Stomach (tissue), 8 donors: ENCODE measurements at regions not wholly inside any gene's neighbourhood (a gene's known extent, or its start where the extent isn't known, plus 50 kb on each side); places are given as distances from the start of the nearest gene placed in this dataset.

ENCODE experiments used
- DNase-seq, 2 donors: peaks; one replicate each; pipeline versions ENCODE4 v3.0.0 to v3.0.0-alpha.2; 2013 to 2019
- H3K27ac ChIP-seq, 5 donors: fragments of 200-600 bp in 4 of 5; sonication (generic) in 4 of 5; one replicate each; pipeline ENCODE4 v1.5.1; 2013 to 2019; ENCODE audit warnings: mild to moderate bottlenecking in 1 of 5, moderate library complexity in 1 of 5
- H3K27me3 ChIP-seq, 3 donors: fragments of 200-600 bp; sonication (generic); one replicate each; pipeline ENCODE4 v1.5.1; 2017 to 2019; ENCODE audit warnings: mixed run types in 1 of 3
- H3K36me3 ChIP-seq, 4 donors: fragments of 200-600 bp; sonication (generic); 1 replicate in 3 of 4; 2 replicates in 1 of 4; pipeline ENCODE4 v1.5.1; 2016 to 2019
- H3K4me1 ChIP-seq, 4 donors: fragments of 200-600 bp; sonication (generic); one replicate each; pipeline ENCODE4 v1.5.1; 2016 to 2019
- H3K4me3 ChIP-seq, 4 donors: fragments of 200-600 bp; sonication (generic) in 3 of 4; one replicate each; pipeline ENCODE4 v1.5.1; 2016 to 2019; ENCODE audit warnings: mild to moderate bottlenecking in 1 of 4
- H3K9me3 ChIP-seq, 4 donors: fragments of 200-600 bp; sonication (generic); one replicate each; pipeline ENCODE4 v1.5.1; 2016 to 2019
- EP300 ChIP-seq: sonication (generic); formaldehyde crosslinking; IDR thresholded peaks from one replicate; pipeline ENCODE4 v1.6.1; 2017; ENCODE audit warnings: antibody characterized with exemption
- POLR2A ChIP-seq, 4 donors: fragments of 450-650 bp; IDR thresholded peaks; one replicate each; pipeline ENCODE4 v1.6.1; 2016; ENCODE audit warnings: antibody characterized with exemption in 4 of 4, control low read depth in 2 of 4, mild to moderate bottlenecking in 1 of 4, moderate library complexity in 1 of 4
- POLR2AphosphoS5 ChIP-seq, 3 donors: sonication (generic); formaldehyde crosslinking; IDR thresholded peaks; one replicate each; pipeline ENCODE4 v1.6.1; 2016; ENCODE audit warnings: antibody characterized with exemption in 3 of 3
- WGBS, 5 donors: extraction: QIAGEN DNeasy Blood & Tissue Kit in 3 of 5; methylation state at CpG; one replicate each; pipeline versions ENCODE4 v1.1.5 to v1.1.7; 2013 to 2018; 5-methylcytosine and 5-hydroxymethylcytosine counted together
- intact Hi-C: fragments of 100-400 bp; cut with DNase I; formaldehyde crosslinking; loops from one replicate; pipeline ENCODE4 v1.15.1; 2023; ENCODE audit warnings: low total_unique reads
- TF ChIP-seq, protein P1 (sequence below), 7 experiments: fragments of 450-650 bp in 4 of 7; fragments of 200-600 bp in 3 of 7; sonication (generic) in 3 of 7; IDR thresholded peaks; one replicate each; pipeline ENCODE4 v1.5.1; 2016 to 2019; ENCODE audit warnings: antibody characterized with exemption in 7 of 7, control low read depth in 2 of 7, mild to moderate bottlenecking in 1 of 7
- donor health status: healthy with polysubstance abuse.
- donor health status: Bipolar disorder and iron deficiency.
- donor health status: healthy.

DNA sequence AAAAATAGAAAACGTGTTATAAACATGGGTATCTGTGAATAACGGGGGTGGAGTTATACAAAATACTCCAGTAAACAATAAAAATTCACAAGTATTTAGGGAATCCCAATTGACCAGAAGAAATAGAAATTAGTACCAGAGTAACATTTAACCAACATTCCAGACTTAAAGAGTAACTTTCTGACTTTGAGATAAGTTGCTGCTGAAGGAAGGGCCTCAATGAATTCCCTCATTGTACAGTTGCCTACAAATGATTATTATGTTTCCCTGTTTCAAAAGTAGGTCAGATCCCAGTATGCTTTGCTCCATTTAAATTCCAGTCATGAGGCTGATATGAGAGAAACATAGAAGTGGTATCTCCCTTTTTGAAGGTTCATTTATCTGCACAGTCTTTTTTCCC, 88.3 kb upstream of the KCNH7 start:
- Histone ChIP-seq H3K4me3 (no peak overlapping the region), H3K27me3 (no peaks in the 10 kb centered on the region), H3K9me3 (no peaks in the 10 kb centered on the region), H3K27ac (no peak overlapping the region), H3K36me3 (no peaks in the 10 kb centered on the region), H3K4me1 (no peaks in the 10 kb centered on the region)
- intact Hi-C loops = no loop called here
- no peak for DNase-seq
- WGBS, 5 donors = 66 to 85% (median 75%) methylated on average over 2 of the region's 2 CpGs
- TF ChIP-seq POLR2A (IDR thresholded peaks at IDR 0.05) (no peak), EP300 (no peak)
- TF ChIP-seq, protein P1, sequence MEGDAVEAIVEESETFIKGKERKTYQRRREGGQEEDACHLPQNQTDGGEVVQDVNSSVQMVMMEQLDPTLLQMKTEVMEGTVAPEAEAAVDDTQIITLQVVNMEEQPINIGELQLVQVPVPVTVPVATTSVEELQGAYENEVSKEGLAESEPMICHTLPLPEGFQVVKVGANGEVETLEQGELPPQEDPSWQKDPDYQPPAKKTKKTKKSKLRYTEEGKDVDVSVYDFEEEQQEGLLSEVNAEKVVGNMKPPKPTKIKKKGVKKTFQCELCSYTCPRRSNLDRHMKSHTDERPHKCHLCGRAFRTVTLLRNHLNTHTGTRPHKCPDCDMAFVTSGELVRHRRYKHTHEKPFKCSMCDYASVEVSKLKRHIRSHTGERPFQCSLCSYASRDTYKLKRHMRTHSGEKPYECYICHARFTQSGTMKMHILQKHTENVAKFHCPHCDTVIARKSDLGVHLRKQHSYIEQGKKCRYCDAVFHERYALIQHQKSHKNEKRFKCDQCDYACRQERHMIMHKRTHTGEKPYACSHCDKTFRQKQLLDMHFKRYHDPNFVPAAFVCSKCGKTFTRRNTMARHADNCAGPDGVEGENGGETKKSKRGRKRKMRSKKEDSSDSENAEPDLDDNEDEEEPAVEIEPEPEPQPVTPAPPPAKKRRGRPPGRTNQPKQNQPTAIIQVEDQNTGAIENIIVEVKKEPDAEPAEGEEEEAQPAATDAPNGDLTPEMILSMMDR (IDR thresholded peaks at IDR 0.05) = no peak

DNA sequence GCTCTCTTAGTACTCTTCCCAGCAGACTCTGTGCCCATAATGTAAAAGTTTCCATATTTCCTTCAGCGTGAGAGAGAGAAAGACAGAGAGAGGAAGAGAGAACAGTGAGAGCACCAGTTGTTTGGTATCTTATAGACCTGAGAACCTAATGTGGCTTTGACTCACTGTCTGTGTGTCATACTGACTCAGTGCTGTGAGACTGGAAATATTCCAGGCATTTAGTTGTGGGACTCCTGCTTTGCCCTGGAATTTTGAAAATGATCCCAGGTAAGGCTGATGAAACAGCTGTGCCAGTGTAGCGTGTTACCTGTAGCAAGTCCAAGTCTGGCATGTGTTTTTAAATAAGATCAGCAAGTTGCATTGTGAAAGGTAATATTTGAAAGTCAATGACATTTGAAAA, 87.9 kb upstream of the KCNH7 start:
- H3K27ac ChIP-seq = no peak overlapping the region
- no peaks in the 10 kb centered on the region for H3K36me3 ChIP-seq
- TF ChIP-seq, protein P1 (IDR thresholded peaks at IDR 0.05) = no peak
- no peak for TF ChIP-seq POLR2AphosphoS5 (IDR thresholded peaks at IDR 0.05)
- no peak for TF ChIP-seq POLR2A (IDR thresholded peaks at IDR 0.05)
- TF ChIP-seq EP300 = no peak
- H3K4me1 ChIP-seq = no peaks in the 10 kb centered on the region
- intact Hi-C loops = no loop called here
- WGBS, 5 donors = 81 to 94% (median 85%) methylated on average over 2 of the region's 2 CpGs
- no peak for DNase-seq
- no peak overlapping the region for H3K4me3 ChIP-seq
- no peaks in the 10 kb centered on the region for H3K27me3 ChIP-seq
- no peaks in the 10 kb centered on the region for H3K9me3 ChIP-seq

DNA sequence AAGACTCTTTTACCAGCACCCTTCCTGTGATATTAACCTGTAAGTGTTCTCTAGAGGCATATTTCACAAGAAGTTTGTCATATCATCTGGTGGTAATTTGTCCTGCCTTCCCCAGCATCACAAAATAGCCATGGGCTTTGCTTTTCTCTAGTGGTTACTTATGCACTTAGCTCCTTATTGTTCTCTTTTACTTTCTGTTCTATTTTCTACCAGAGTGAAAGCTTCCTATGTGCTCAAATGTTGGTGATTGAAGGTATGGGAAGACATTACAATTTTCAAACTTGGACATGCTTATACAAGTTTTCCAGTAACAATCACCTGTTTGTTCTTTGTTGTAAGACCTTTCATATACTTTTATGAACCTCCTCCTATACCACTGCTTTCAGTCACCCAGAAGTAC, 87.0 kb upstream of the KCNH7 start:
- no peaks in the 10 kb centered on the region for H3K36me3 ChIP-seq
- no peak overlapping the region for H3K4me3 ChIP-seq
- no peaks in the 10 kb centered on the region for H3K9me3 ChIP-seq
- TF ChIP-seq POLR2AphosphoS5 (IDR thresholded peaks at IDR 0.05) (no peak), POLR2A (IDR thresholded peaks at IDR 0.05) (no peak), EP300 (no peak)
- TF ChIP-seq, protein P1 (IDR thresholded peaks at IDR 0.05) = no peak
- intact Hi-C loops = no loop called here
- H3K27ac ChIP-seq = no peak overlapping the region
- DNase-seq = no peak
- no peaks in the 10 kb centered on the region for H3K4me1 ChIP-seq
- H3K27me3 ChIP-seq = no peaks in the 10 kb centered on the region

DNA sequence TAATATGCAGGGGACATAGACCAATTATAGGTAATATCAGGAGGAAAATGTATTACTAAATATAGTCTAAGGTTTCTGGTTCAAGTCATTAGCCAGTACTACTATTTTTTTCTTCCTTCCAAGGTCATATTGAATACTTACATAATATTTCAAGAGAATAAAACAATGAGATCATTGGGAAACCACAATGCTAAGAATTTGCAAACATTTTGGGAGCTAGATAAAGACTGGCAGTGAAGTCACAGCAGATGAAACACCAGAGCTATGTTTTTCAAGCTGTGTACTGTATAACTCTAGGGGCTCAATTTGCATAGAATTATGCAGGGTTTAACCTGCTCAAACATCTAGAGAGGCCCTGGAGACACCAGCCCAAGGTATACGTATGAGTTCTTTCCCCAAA, 80.5 kb upstream of the KCNH7 start:
- no peaks in the 10 kb centered on the region for H3K4me1 ChIP-seq
- WGBS, 5 donors = 68 to 86% (median 80%) methylated on average over 1 of the region's 1 CpG
- intact Hi-C loops = no loop called here
- no peaks in the 10 kb centered on the region for H3K9me3 ChIP-seq
- DNase-seq = no peak
- H3K27ac ChIP-seq = no peak overlapping the region
- H3K27me3 ChIP-seq = no peaks in the 10 kb centered on the region
- no peaks in the 10 kb centered on the region for H3K36me3 ChIP-seq
- H3K4me3 ChIP-seq = no peak overlapping the region
- TF ChIP-seq POLR2AphosphoS5 (IDR thresholded peaks at IDR 0.05) (no peak), EP300 (no peak), POLR2A (IDR thresholded peaks at IDR 0.05) (no peak)
- TF ChIP-seq, protein P1 (IDR thresholded peaks at IDR 0.05) = no peak

DNA sequence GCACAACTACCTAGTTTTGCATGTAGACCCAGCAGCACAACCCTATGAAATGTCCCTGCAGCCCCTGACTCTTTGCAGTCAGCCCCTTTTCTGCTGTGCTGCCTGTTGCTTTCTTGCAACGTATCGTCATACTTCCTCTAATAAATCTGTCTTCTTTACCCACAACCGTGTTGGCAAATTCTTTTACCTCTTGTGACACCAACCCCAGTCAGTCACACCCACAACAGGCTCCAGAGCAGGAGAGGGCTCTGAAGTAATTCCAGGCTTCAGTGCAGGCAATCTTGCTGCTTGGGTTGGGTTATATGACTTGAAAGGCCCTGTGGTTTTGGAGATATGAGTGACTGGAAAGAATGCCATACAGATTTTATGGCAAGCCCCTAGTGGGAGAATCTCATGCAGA, 79.1 kb upstream of the KCNH7 start:
- Histone ChIP-seq H3K4me1 (no peaks in the 10 kb centered on the region), H3K4me3 (no peak overlapping the region), H3K36me3 (no peaks in the 10 kb centered on the region), H3K27ac (no peak overlapping the region), H3K9me3 (no peaks in the 10 kb centered on the region), H3K27me3 (no peaks in the 10 kb centered on the region)
- TF ChIP-seq POLR2A (IDR thresholded peaks at IDR 0.05) (no peak), EP300 (no peak), POLR2AphosphoS5 (IDR thresholded peaks at IDR 0.05) (no peak)
- TF ChIP-seq, protein P1 (IDR thresholded peaks at IDR 0.05) = no peak
- WGBS, 5 donors = 70 to 76% (median 73%) methylated on average over 3 of the region's 3 CpGs
- no peak for DNase-seq
- intact Hi-C loops = no loop called here
